Endodermal cell (in vitro differentiated cells): ENCODE measurements at regions not wholly inside any gene's neighbourhood (a gene's known extent, or its start where the extent isn't known, plus 50 kb on each side); places are given as distances from the start of the nearest gene placed in this dataset.

Source experiments
- DNase-seq: peaks from one replicate; pipeline ENCODE4 v3.0.0-alpha.2; 2017
- H3K27ac ChIP-seq: 2 replicates; pipeline ENCODE4 v1.5.1; 2013; ENCODE audit warnings: mild to moderate bottlenecking, low read depth, low read length, moderate library complexity
- H3K27me3 ChIP-seq: 2 replicates; pipeline ENCODE4 v1.6.1; 2013; ENCODE audit warnings: mild to moderate bottlenecking, low read length, moderate library complexity; ENCODE audit not compliant: insufficient read depth, control insufficient read depth, poor library complexity, severe bottlenecking
- H3K36me3 ChIP-seq: 2 replicates; pipeline ENCODE4 v1.7.0; 2013; ENCODE audit warnings: mild to moderate bottlenecking, low read length, moderate library complexity; ENCODE audit not compliant: control insufficient read depth, insufficient read depth
- H3K4me1 ChIP-seq: one replicate; pipeline ENCODE4 v1.7.0; 2013; ENCODE audit warnings: low read length; ENCODE audit not compliant: control insufficient read depth, insufficient read depth
- H3K4me3 ChIP-seq: 2 replicates; pipeline ENCODE4 v1.5.1; 2013; ENCODE audit warnings: mild to moderate bottlenecking, low read length, moderate library complexity
- H3K9ac ChIP-seq: 2 replicates; pipeline ENCODE4 v1.6.1; 2013; ENCODE audit warnings: mild to moderate bottlenecking, low read length, moderate library complexity; ENCODE audit not compliant: poor library complexity, severe bottlenecking; ENCODE audit errors: extremely low read depth
- H3K9me3 ChIP-seq: 2 replicates; pipeline ENCODE4 v1.6.1; 2013; ENCODE audit warnings: mild to moderate bottlenecking, low read length, moderate library complexity; ENCODE audit not compliant: control insufficient read depth
- H3K27ac Mint-ChIP-seq: 2 replicates; pipeline ENCODE4 v1.8.0; 2020; ENCODE audit warnings: mixed read lengths
- H3K27me3 Mint-ChIP-seq: 2 replicates; pipeline ENCODE4 v1.8.0; 2021; ENCODE audit warnings: mild to moderate bottlenecking, mixed read lengths; ENCODE audit not compliant: insufficient read depth
- H3K36me3 Mint-ChIP-seq: 2 replicates; pipeline ENCODE4 v1.8.0; 2020; ENCODE audit warnings: low read depth, mixed read lengths
- H3K4me1 Mint-ChIP-seq: 2 replicates; pipeline ENCODE4 v1.8.0; 2020; ENCODE audit warnings: mixed read lengths
- H3K4me3 Mint-ChIP-seq: 2 replicates; pipeline ENCODE4 v1.8.0; 2020; ENCODE audit warnings: mild to moderate bottlenecking, moderate library complexity, mixed read lengths
- H3K9me3 Mint-ChIP-seq: 2 replicates; pipeline ENCODE4 v1.8.0; 2020; ENCODE audit warnings: mild to moderate bottlenecking, mixed read lengths
- CTCF ChIP-seq: fragments of 200-600 bp; sonication (generic); conservative IDR thresholded peaks from 2 replicates; pipeline ENCODE4 v1.5.0; 2021; ENCODE audit warnings: antibody characterized with exemption, mild to moderate bottlenecking
- WGBS, 2 experiments: methylation state at CpG; one replicate each; pipeline versions ENCODE4 v1.1.5 to v1.1.7; 2013; ENCODE audit warnings: missing lambda C conversion rate in 2 of 2, mixed read lengths in 1 of 2; ENCODE audit not compliant: insufficient coverage in 1 of 2, insufficient read length in 1 of 2; 5-methylcytosine and 5-hydroxymethylcytosine counted together

- H3K36me3 Mint-ChIP-seq: peaks cover 3% of the 10 kb centered on the region
- H3K27me3 Mint-ChIP-seq: peaks cover 14% of the 10 kb centered on the region
- peaks cover 15% of the 10 kb centered on the region for H3K9me3 ChIP-seq
- DNase-seq: peak; percentile 89
- H3K4me3 ChIP-seq: no peak overlapping the region
- no peaks in the 10 kb centered on the region for H3K36me3 ChIP-seq
- H3K4me1 Mint-ChIP-seq: peaks cover 12% of the 10 kb centered on the region
- no peak overlapping the region for H3K4me3 Mint-ChIP-seq
- H3K4me1 ChIP-seq: no peaks in the 10 kb centered on the region
- no peak overlapping the region for H3K27ac ChIP-seq
- no peak overlapping the region for H3K27ac Mint-ChIP-seq
- WGBS, 2 experiments: 8 to 12% methylated on average over 3 to 4 of the region's 6 CpGs
- H3K27me3 ChIP-seq: no peaks in the 10 kb centered on the region
- peaks cover 28% of the 10 kb centered on the region for H3K9me3 Mint-ChIP-seq
- no peak for TF ChIP-seq CTCF
- no peak overlapping the region for H3K9ac ChIP-seq
These were observed 55.4 kb upstream of the RNF32 start for GRCh38 chr7:156585025-156585648.

GRCh38 chr7:156582591-156583123 is 57.9 kb upstream of the RNF32 start:
- H3K27ac Mint-ChIP-seq: no peak overlapping the region
- peaks cover 22% of the 10 kb centered on the region for H3K9me3 Mint-ChIP-seq
- peaks cover 11% of the 10 kb centered on the region for H3K27me3 Mint-ChIP-seq
- Histone ChIP-seq H3K27ac (no peak overlapping the region), H3K9ac (no peak overlapping the region), H3K4me1 (no peaks in the 10 kb centered on the region), H3K4me3 (no peak overlapping the region), H3K27me3 (no peaks in the 10 kb centered on the region), H3K9me3 (peaks cover 15% of the 10 kb centered on the region), H3K36me3 (no peaks in the 10 kb centered on the region)
- no peak for TF ChIP-seq CTCF
- WGBS, 2 experiments: 90 to 100% methylated on average over 4 to 9 of the region's 11 CpGs
- peaks cover 3% of the 10 kb centered on the region for H3K36me3 Mint-ChIP-seq
- H3K4me3 Mint-ChIP-seq: no peak overlapping the region
- H3K4me1 Mint-ChIP-seq: peaks cover 22% of the 10 kb centered on the region
- DNase-seq: no peak

DNA sequence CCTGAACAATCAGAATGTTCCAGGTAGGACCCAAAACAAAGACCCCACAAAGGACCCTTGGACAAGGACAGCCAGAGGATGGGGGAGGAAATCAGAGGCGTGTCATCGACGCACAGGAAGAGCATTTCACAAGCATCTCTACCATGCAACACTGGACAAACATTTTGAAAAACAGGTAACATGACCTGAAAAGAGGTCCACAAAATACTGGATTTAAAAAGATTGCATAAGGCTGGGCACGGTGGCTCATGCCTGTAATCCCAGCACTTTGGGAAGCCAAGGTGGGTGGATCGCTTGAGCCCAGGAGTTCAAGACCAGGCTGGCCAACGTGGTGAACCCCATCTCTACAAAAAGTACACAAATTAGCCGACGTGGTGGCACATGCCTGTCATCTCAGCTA is 60.5 kb upstream of the RNF32 start:
- Mint-ChIP-seq H3K9me3 (peaks cover under 1% of the 10 kb centered on the region), H3K4me3 (no peak overlapping the region), H3K36me3 (no peaks in the 10 kb centered on the region), H3K4me1 (peaks cover 22% of the 10 kb centered on the region), H3K27me3 (peaks cover 5% of the 10 kb centered on the region), H3K27ac (no peak overlapping the region)
- 95 to 96% methylated on average over 8 of the region's 8 CpGs for WGBS, 2 experiments
- no peak overlapping the region for H3K4me3 ChIP-seq
- no peaks in the 10 kb centered on the region for H3K4me1 ChIP-seq
- H3K9me3 ChIP-seq: no peaks in the 10 kb centered on the region
- no peaks in the 10 kb centered on the region for H3K36me3 ChIP-seq
- no peak overlapping the region for H3K27ac ChIP-seq
- no peaks in the 10 kb centered on the region for H3K27me3 ChIP-seq
- no peak for DNase-seq
- no peak for TF ChIP-seq CTCF
- H3K9ac ChIP-seq: no peak overlapping the region
